PC-3 (cell line): ENCODE measurements at regions not wholly inside any gene's neighbourhood (a gene's known extent, or its start where the extent isn't known, plus 50 kb on each side); places are given as distances from the start of the nearest gene placed in this dataset.

Experiments used
- CTCF ChIP-seq: fragments of 300-600 bp; sonication (generic); conservative IDR thresholded peaks from 2 replicates; pipeline ENCODE4 v1.5.1; 2017; ENCODE audit warnings: antibody characterized with exemption, low read depth, mild to moderate bottlenecking, low read length
- EZH2 ChIP-seq: fragments of 300-600 bp; sonication (generic); IDR thresholded peaks from one replicate; pipeline ENCODE4 v1.6.1; 2017; ENCODE audit warnings: antibody characterized with exemption, mild to moderate bottlenecking, low read length; ENCODE audit not compliant: unreplicated experiment
- EZH2phosphoT487 ChIP-seq: fragments of 300-600 bp; sonication (generic); IDR thresholded peaks from 2 replicates; pipeline ENCODE4 v1.6.1; 2018; ENCODE audit warnings: mild to moderate bottlenecking, antibody characterized with exemption, low read length, borderline replicate concordance

- TF ChIP-seq CTCF (no peak), EZH2 (no peak), EZH2phosphoT487 (no peak)
Measured at GRCh38 chr11:109815500-109816150, 277.6 kb upstream of the ZC3H12C start.
